ENCODE measurements at regions not wholly inside any gene's neighbourhood (a gene's known extent, or its start where the extent isn't known, plus 50 kb on each side); places are given as distances from the start of the nearest gene placed in this dataset.

DNA sequence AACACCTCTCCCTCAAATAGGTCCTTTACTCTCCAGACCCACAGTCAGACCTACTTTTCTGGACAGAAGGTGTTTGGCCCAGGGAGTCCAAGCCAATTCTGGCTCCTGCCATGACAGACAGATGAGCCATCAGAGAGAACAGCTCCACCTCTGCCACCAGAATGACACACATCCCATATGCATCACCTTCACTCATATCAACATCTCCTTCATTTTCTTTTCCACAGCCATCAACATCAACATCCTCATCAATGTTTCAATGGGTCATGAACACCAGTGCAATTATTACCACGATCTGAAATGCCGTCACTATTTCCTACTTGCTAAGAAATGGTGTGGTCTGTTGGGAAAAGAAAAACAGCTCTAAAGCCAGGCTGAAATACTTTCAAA, 67.9 kb downstream of the CCDC71L start:
- no peaks in the 10 kb centered on the region for H3K27me3 ChIP-seq (ENCODE audit: low read depth, low read length)
- H3K9me3 ChIP-seq (ENCODE audit: control insufficient read depth in 1 of 2, low read length in 2 of 2), result no peaks in the 10 kb centered on the region
- H3K4me1 ChIP-seq (ENCODE audit: control insufficient read depth in 1 of 2, insufficient read depth in 2 of 2, low read length in 2 of 2), result no peaks in the 10 kb centered on the region
- no peak overlapping the region for H3K4me3 ChIP-seq (ENCODE audit: low read depth in 1 of 2, low read length in 2 of 2)
- no peaks in the 10 kb centered on the region for H3K36me3 ChIP-seq (ENCODE audit: control insufficient read depth in 1 of 2, insufficient read depth in 2 of 2, low read length in 2 of 2)
- H3K27ac ChIP-seq (ENCODE audit: low read length), result no peak overlapping the region

DNA sequence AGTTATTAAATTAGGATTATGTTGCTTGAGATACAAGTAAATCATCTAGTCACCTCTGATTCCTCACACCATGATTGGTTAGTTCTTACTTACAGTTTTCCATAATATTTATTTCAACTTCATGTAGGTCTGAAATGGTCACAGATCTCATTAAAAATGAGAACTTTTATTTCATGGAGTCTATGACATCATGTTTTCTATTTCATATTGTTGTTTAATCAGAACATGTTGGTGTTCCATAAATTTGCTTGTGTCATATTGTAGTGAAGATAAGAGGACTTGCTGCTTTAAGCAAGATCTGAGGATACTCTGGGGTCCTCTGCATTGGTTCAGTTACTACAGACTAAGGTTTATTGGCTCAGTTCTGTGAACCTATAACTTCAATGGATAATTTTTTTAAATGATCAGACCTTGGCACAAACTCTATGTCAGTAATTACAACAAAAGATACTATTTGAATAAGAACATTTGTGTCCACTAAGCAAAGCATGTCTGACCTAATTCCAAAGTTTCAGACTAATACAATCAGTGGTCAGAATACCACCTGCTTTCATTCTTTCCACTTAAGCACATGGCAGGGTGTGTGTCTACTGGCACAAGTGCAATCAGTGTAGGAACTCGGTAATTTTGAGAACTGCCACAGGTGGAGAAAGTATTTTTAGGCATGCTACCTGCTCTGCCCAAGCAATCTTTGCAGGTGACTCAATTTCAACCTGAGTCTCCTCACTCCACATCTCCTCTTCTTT, 68.5 kb downstream of the CCDC71L start:
- no peaks in the 10 kb centered on the region for H3K4me1 ChIP-seq (ENCODE audit: control insufficient read depth in 1 of 2, insufficient read depth in 2 of 2, low read length in 2 of 2)
- no peaks in the 10 kb centered on the region for H3K27me3 ChIP-seq (ENCODE audit: low read depth, low read length)
- H3K27ac ChIP-seq (ENCODE audit: low read length), result no peak overlapping the region
- no peak overlapping the region for H3K4me3 ChIP-seq (ENCODE audit: low read depth in 1 of 2, low read length in 2 of 2)
- no peaks in the 10 kb centered on the region for H3K9me3 ChIP-seq (ENCODE audit: control insufficient read depth in 1 of 2, low read length in 2 of 2)
- no peaks in the 10 kb centered on the region for H3K36me3 ChIP-seq (ENCODE audit: control insufficient read depth in 1 of 2, insufficient read depth in 2 of 2, low read length in 2 of 2)

DNA sequence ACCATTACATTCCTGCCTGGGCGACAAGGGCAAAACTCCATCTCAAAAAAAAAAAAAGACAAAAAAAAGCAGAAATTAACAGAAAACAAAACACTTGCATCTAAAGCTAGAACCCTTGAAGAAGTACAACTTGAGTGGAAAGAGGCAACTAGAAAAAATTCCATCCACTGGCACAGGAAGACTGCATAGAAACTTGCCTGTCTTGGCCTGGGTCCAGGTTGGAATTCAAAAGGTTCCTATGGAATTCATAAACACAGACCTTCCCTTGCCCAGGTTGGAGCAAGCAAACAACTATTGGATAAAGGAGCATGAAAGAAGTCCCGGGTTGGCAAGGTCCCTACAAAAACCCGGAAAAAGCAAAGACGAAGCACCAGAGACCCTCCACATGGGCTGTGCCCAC, 69.8 kb downstream of the CCDC71L start:
- no peak overlapping the region for H3K27ac ChIP-seq (ENCODE audit: low read length)
- H3K4me1 ChIP-seq (ENCODE audit: control insufficient read depth in 1 of 2, insufficient read depth in 2 of 2, low read length in 2 of 2), result no peaks in the 10 kb centered on the region
- H3K4me3 ChIP-seq (ENCODE audit: low read depth in 1 of 2, low read length in 2 of 2), result no peak overlapping the region
- H3K36me3 ChIP-seq (ENCODE audit: control insufficient read depth in 1 of 2, insufficient read depth in 2 of 2, low read length in 2 of 2), result no peaks in the 10 kb centered on the region
- H3K9me3 ChIP-seq (ENCODE audit: control insufficient read depth in 1 of 2, low read length in 2 of 2), result no peaks in the 10 kb centered on the region
- no peaks in the 10 kb centered on the region for H3K27me3 ChIP-seq (ENCODE audit: low read depth, low read length)

DNA sequence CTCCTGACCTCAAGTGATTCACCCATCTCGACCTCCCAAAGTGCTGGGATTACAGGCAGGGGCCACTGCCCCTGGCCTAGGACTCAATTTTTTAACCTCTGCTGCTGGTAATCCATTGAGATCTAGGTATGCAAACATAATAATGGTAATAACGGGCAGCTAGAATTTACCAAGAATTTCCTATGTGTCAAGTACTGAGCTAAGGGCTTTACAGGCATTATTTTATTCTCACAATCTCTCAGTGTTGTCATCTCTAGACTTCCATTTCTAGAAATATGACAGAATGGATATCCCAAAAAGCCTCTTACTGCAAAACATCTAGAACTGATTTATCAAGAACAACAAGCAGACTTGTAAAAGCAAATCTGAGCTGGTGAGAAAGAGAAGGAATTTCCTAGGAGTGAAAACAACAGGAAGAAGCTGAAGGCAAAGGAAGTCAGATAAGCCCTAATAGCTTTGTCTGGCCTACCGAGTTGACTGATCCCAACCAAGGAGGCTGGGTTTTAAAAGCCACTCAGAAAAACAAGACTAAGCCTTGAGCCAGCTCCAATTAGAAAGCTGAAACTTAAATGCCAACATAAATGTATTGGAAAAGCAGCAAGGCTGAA, 70.6 kb downstream of the CCDC71L start:
- no peaks in the 10 kb centered on the region for H3K27me3 ChIP-seq (ENCODE audit: low read depth, low read length)
- H3K4me3 ChIP-seq (ENCODE audit: low read depth in 1 of 2, low read length in 2 of 2), result no peak overlapping the region
- H3K27ac ChIP-seq (ENCODE audit: low read length), result no peak overlapping the region
- no peaks in the 10 kb centered on the region for H3K9me3 ChIP-seq (ENCODE audit: control insufficient read depth in 1 of 2, low read length in 2 of 2)
- H3K36me3 ChIP-seq (ENCODE audit: control insufficient read depth in 1 of 2, insufficient read depth in 2 of 2, low read length in 2 of 2), result no peaks in the 10 kb centered on the region
- no peaks in the 10 kb centered on the region for H3K4me1 ChIP-seq (ENCODE audit: control insufficient read depth in 1 of 2, insufficient read depth in 2 of 2, low read length in 2 of 2)

DNA sequence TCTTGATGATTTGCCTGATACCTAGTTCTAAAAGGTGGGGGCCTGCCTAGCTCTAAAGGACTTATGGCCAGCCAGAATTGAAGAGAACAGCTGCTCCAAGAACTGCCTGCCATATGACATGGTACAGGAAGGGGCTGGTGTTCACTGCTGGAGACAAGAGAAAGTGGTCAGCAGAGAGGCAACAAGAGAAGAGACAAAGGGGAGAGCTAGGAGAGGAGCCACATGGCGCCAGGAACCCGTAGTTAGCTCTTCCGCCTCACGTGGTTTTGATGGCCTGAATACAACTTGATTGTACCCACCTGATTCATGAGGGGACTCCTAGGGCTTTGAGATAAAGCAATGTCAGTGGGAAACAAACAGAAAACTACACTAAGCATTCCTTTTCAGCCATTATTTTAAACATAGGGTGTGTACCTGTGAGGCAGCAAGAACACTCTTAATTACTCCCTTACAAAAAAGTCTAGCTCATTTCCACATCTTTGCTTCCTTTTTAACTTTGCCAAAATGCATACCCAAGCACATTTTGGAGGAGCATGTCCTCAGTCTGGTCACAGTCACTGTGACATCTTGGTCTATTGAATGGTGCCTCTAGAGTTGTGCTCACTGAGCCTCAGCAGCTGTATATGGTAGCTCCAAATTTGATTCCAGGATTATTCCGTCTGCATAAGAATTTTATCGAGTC, 71.6 kb downstream of the CCDC71L start:
- Histone ChIP-seq H3K36me3 (ENCODE audit: control insufficient read depth in 1 of 2, insufficient read depth in 2 of 2, low read length in 2 of 2) (no peaks in the 10 kb centered on the region), H3K27ac (ENCODE audit: low read length) (no peak overlapping the region), H3K27me3 (ENCODE audit: low read depth, low read length) (no peaks in the 10 kb centered on the region), H3K4me1 (ENCODE audit: control insufficient read depth in 1 of 2, insufficient read depth in 2 of 2, low read length in 2 of 2) (no peaks in the 10 kb centered on the region), H3K9me3 (ENCODE audit: control insufficient read depth in 1 of 2, low read length in 2 of 2) (no peaks in the 10 kb centered on the region), H3K4me3 (ENCODE audit: low read depth in 1 of 2, low read length in 2 of 2) (no peak overlapping the region)

DNA sequence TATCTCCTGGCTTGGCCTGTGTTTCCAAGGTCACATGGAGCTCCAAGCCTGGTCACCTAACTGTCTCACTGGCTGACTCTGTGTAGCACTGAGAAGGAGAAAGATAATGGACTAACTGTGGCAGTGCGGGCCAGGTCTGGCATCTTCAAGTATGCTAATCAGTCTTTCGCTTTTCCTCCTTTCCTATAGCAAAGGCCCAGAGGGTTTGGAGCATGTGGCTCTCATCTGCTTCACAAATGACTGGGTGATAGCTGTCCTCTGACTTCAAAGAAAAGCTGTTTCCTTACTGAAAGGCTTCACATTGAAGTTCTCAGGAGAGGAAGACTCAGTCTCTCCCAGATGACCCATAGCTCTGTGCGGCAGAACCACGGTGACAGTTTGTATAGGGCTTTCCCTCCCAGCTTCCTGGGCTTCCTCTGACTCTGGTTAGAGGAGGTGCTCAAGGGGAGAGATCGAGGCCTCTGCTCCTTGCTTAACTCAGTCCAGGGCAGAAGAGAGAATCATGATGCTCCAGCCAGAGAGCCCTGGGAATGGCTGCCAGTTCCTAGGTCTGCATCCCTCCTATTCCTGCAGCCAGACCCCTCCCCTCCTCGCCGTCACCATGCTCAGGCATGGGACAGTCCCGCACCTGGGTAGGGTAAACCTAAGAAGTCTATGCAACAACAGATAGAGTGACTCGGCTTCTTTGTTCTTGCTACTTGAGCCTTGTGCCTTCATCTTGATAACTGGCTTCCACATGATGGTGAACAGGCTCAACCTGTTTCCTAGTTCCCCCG, 72.3 kb downstream of the CCDC71L start:
- no peaks in the 10 kb centered on the region for H3K36me3 ChIP-seq (ENCODE audit: control insufficient read depth in 1 of 2, insufficient read depth in 2 of 2, low read length in 2 of 2)
- no peaks in the 10 kb centered on the region for H3K4me1 ChIP-seq (ENCODE audit: control insufficient read depth in 1 of 2, insufficient read depth in 2 of 2, low read length in 2 of 2)
- H3K27ac ChIP-seq (ENCODE audit: low read length), result no peak overlapping the region
- H3K9me3 ChIP-seq (ENCODE audit: control insufficient read depth in 1 of 2, low read length in 2 of 2), result no peaks in the 10 kb centered on the region
- H3K4me3 ChIP-seq (ENCODE audit: low read depth in 1 of 2, low read length in 2 of 2), result no peak overlapping the region
- no peaks in the 10 kb centered on the region for H3K27me3 ChIP-seq (ENCODE audit: low read depth, low read length)

DNA sequence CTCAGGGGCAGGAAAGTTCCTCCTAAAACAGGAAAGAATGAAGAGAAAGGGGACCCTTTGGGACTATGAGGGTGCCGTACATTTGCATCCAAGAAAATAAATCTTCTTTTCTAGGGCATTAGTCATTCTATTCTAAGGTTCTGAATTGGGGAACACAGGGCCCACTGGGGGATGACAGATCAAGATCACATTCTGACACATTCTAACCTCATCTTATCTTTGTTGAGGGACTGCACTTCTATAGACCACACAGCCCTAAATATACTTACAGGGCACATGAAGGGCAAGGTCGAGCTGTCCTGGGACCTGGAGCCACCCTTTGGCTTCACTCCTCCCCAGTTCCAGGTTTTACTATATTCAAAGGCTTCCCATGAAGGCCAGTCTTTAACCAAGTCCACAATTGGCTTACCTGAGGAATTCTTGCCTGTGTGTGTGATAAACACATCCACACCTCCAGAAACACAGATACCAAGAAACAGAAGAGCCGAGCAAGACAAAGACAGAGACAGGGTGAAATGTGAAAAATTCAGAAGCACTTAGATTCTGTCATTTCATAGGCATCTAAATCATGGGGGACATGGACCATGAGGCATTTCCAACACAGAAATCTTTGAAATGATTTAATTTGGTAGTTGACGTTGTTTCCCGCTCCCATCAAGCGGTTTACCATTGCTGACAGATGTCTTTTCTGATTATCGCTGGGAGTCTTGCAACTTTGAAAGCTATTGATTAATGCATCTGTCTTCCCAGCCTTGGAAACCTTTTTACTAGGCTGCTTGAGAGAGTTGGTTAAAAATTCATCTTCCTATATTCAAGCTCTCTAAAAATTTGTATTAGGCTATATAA, 75.8 kb downstream of the CCDC71L start:
- Histone ChIP-seq H3K27me3 (ENCODE audit: low read depth, low read length) (no peaks in the 10 kb centered on the region), H3K27ac (ENCODE audit: low read length) (no peak overlapping the region), H3K9me3 (ENCODE audit: control insufficient read depth in 1 of 2, low read length in 2 of 2) (no peaks in the 10 kb centered on the region), H3K4me1 (ENCODE audit: control insufficient read depth in 1 of 2, insufficient read depth in 2 of 2, low read length in 2 of 2) (no peaks in the 10 kb centered on the region), H3K4me3 (ENCODE audit: low read depth in 1 of 2, low read length in 2 of 2) (no peak overlapping the region), H3K36me3 (ENCODE audit: control insufficient read depth in 1 of 2, insufficient read depth in 2 of 2, low read length in 2 of 2) (no peaks in the 10 kb centered on the region)

DNA sequence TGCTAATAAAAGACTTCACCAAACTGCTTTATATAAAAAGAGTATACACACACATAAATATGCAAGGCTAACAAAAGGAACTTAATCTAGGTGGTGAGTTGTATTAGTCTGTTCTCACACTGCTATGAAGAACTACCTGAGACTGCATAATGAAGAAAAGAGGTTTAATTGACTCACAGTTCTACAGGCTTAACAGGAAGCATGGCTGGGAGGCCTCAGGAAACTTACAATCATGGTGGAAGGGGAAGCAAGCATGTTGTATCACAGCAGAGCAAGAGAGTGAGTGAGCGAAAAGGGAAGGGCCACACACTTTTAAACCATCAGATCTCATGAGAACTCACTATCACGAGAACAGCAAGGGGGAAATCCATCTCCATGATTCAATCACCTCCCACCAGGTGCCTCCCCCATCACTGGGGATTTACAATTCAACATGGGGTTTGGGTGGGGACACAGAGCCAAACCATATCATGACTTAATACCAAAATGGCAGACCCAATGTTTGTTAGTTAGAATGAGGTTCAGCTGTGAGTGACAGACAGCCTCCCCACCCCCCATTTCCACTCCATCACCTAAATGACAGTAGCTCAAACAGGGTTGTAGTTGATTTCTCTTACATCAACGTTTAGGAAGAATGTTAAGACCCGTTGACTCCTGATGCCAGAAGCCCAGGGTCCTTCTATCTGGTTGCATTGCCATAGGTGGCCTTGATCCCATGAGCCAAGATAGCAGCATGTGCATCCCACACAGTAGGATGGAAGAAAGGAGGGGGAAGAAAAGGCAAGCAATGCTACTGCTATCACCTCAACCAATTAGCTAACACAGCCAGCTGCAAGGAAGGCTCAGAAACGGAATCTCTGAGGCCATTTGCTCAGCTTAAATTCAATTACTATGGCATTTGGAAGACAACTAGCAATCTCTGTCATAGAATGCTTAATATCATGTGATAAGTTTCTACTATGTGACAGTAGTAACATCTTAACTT, 77.0 kb downstream of the CCDC71L start:
- Histone ChIP-seq H3K9me3 (ENCODE audit: control insufficient read depth in 1 of 2, low read length in 2 of 2) (no peaks in the 10 kb centered on the region), H3K27me3 (ENCODE audit: low read depth, low read length) (no peaks in the 10 kb centered on the region), H3K36me3 (ENCODE audit: control insufficient read depth in 1 of 2, insufficient read depth in 2 of 2, low read length in 2 of 2) (no peaks in the 10 kb centered on the region), H3K27ac (ENCODE audit: low read length) (no peak overlapping the region), H3K4me3 (ENCODE audit: low read depth in 1 of 2, low read length in 2 of 2) (no peak overlapping the region), H3K4me1 (ENCODE audit: control insufficient read depth in 1 of 2, insufficient read depth in 2 of 2, low read length in 2 of 2) (no peaks in the 10 kb centered on the region)

DNA sequence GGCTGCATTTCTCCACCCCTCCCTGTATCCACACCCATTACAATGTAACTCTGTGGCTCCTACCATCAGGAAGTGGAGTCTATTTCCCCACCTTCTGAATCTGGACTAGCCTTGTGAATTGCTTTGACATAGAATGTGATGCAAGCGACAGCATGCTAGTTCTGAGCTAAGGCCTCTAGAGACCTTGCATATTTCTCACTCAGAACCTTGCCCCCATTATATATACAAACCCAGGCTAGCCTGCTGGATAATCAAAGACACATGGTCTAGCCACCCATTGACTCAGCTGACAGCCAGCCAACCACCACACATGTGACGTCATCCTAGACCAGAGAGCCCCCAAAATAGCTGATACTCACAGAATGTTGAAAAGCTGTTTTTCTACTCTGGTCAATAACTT, 77.9 kb downstream of the CCDC71L start:
- Histone ChIP-seq H3K4me3 (ENCODE audit: low read depth in 1 of 2, low read length in 2 of 2) (no peak overlapping the region), H3K36me3 (ENCODE audit: control insufficient read depth in 1 of 2, insufficient read depth in 2 of 2, low read length in 2 of 2) (no peaks in the 10 kb centered on the region), H3K27ac (ENCODE audit: low read length) (no peak overlapping the region), H3K9me3 (ENCODE audit: control insufficient read depth in 1 of 2, low read length in 2 of 2) (no peaks in the 10 kb centered on the region), H3K27me3 (ENCODE audit: low read depth, low read length) (no peaks in the 10 kb centered on the region), H3K4me1 (ENCODE audit: control insufficient read depth in 1 of 2, insufficient read depth in 2 of 2, low read length in 2 of 2) (no peaks in the 10 kb centered on the region)

DNA sequence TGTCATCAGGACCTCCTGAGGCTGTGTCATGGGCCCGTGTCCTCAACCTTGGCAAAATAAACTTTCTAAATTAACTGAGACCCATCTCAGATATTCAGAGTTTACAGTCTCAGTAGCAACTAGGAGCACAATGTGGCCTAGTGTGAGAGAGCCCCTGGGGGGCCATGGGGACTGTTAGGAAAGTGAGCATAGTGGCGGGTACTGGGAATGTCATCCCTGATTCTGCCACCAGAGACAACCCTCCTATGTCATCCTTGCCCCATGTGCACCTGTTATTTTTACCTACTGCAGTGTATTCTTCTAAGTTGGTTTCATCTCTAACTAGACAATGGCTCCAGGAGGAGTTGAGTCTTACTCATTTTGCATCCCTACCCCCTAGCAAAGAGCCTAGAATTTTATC, 78.6 kb downstream of the CCDC71L start:
- no peaks in the 10 kb centered on the region for H3K4me1 ChIP-seq (ENCODE audit: control insufficient read depth in 1 of 2, insufficient read depth in 2 of 2, low read length in 2 of 2)
- no peak overlapping the region for H3K4me3 ChIP-seq (ENCODE audit: low read depth in 1 of 2, low read length in 2 of 2)
- H3K27me3 ChIP-seq (ENCODE audit: low read depth, low read length), result no peaks in the 10 kb centered on the region
- no peaks in the 10 kb centered on the region for H3K36me3 ChIP-seq (ENCODE audit: control insufficient read depth in 1 of 2, insufficient read depth in 2 of 2, low read length in 2 of 2)
- no peaks in the 10 kb centered on the region for H3K9me3 ChIP-seq (ENCODE audit: control insufficient read depth in 1 of 2, low read length in 2 of 2)
- H3K27ac ChIP-seq (ENCODE audit: low read length), result no peak overlapping the region

All from muscle layer of duodenum (tissue), 2 donors.